SU-DHL-6 (cell line): ENCODE measurements at regions not wholly inside any gene's neighbourhood (a gene's known extent, or its start where the extent isn't known, plus 50 kb on each side); places are given as distances from the start of the nearest gene placed in this dataset.

Source experiments
- EZH2phosphoT487 ChIP-seq: fragments of 200-600 bp; sonication (generic), shearing (Covaris generic); conservative IDR thresholded peaks from 2 replicates; pipeline ENCODE4 v1.6.1; 2018; ENCODE audit warnings: mild to moderate bottlenecking, antibody characterized with exemption, low read length, moderate library complexity, mixed read lengths
- TF ChIP-seq, protein P1 (sequence below): fragments of 200-600 bp; sonication (generic); IDR thresholded peaks from one replicate; pipeline ENCODE4 v1.5.1; 2017; ENCODE audit warnings: antibody characterized with exemption, mild to moderate bottlenecking, low read length, moderate library complexity; ENCODE audit not compliant: insufficient read depth, poor library complexity, severe bottlenecking

- TF ChIP-seq EZH2phosphoT487 = no peak
- TF ChIP-seq, protein P1, sequence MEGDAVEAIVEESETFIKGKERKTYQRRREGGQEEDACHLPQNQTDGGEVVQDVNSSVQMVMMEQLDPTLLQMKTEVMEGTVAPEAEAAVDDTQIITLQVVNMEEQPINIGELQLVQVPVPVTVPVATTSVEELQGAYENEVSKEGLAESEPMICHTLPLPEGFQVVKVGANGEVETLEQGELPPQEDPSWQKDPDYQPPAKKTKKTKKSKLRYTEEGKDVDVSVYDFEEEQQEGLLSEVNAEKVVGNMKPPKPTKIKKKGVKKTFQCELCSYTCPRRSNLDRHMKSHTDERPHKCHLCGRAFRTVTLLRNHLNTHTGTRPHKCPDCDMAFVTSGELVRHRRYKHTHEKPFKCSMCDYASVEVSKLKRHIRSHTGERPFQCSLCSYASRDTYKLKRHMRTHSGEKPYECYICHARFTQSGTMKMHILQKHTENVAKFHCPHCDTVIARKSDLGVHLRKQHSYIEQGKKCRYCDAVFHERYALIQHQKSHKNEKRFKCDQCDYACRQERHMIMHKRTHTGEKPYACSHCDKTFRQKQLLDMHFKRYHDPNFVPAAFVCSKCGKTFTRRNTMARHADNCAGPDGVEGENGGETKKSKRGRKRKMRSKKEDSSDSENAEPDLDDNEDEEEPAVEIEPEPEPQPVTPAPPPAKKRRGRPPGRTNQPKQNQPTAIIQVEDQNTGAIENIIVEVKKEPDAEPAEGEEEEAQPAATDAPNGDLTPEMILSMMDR = no peak
These were observed 100.6 kb upstream of the RAB4A start for GRCh38 chr1:229170274-229170673.
